Body of pancreas (tissue), 4 donors: ENCODE measurements at regions not wholly inside any gene's neighbourhood (a gene's known extent, or its start where the extent isn't known, plus 50 kb on each side); places are given as distances from the start of the nearest gene placed in this dataset.

ENCODE experiments used
- POLR2A ChIP-seq, 3 donors: fragments of 450-650 bp; IDR thresholded peaks; one replicate each; pipeline ENCODE4 v1.6.1; 2016; ENCODE audit warnings: antibody characterized with exemption in 3 of 3, mild to moderate bottlenecking in 2 of 3
- TF ChIP-seq, protein P1 (sequence below), 7 experiments: fragments of 450-650 bp in 4 of 7; fragments of 200-600 bp in 3 of 7; sonication (generic) in 3 of 7; IDR thresholded peaks; one replicate each; pipeline ENCODE4 v1.5.1; 2016 to 2019; ENCODE audit warnings: antibody characterized with exemption in 7 of 7

GRCh38 chr3:109809513-109809912 lies 472.2 kb upstream of the DPPA4 start:
- no peak for TF ChIP-seq POLR2A (IDR thresholded peaks at IDR 0.05)
- TF ChIP-seq, protein P1, sequence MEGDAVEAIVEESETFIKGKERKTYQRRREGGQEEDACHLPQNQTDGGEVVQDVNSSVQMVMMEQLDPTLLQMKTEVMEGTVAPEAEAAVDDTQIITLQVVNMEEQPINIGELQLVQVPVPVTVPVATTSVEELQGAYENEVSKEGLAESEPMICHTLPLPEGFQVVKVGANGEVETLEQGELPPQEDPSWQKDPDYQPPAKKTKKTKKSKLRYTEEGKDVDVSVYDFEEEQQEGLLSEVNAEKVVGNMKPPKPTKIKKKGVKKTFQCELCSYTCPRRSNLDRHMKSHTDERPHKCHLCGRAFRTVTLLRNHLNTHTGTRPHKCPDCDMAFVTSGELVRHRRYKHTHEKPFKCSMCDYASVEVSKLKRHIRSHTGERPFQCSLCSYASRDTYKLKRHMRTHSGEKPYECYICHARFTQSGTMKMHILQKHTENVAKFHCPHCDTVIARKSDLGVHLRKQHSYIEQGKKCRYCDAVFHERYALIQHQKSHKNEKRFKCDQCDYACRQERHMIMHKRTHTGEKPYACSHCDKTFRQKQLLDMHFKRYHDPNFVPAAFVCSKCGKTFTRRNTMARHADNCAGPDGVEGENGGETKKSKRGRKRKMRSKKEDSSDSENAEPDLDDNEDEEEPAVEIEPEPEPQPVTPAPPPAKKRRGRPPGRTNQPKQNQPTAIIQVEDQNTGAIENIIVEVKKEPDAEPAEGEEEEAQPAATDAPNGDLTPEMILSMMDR (IDR thresholded peaks at IDR 0.05), result no peak
